ENCODE measurements at regions not wholly inside any gene's neighbourhood (a gene's known extent, or its start where the extent isn't known, plus 50 kb on each side); places are given as distances from the start of the nearest gene placed in this dataset.

- TF ChIP-seq CTCF (IDR thresholded peaks at IDR 0.05 in 4 of 5, conservative IDR thresholded peaks at IDR 0.05 in 1 of 5): no peak
- no peak for TF ChIP-seq POLR2A (IDR thresholded peaks at IDR 0.05)
These were observed 212.3 kb upstream of the GRAMD2B start for GRCh38 chr5:126210955-126211354.

Measured in gastrocnemius medialis (tissue), 4 donors.